ENCODE measurements at regions not wholly inside any gene's neighbourhood (a gene's known extent, or its start where the extent isn't known, plus 50 kb on each side); places are given as distances from the start of the nearest gene placed in this dataset.

DNA sequence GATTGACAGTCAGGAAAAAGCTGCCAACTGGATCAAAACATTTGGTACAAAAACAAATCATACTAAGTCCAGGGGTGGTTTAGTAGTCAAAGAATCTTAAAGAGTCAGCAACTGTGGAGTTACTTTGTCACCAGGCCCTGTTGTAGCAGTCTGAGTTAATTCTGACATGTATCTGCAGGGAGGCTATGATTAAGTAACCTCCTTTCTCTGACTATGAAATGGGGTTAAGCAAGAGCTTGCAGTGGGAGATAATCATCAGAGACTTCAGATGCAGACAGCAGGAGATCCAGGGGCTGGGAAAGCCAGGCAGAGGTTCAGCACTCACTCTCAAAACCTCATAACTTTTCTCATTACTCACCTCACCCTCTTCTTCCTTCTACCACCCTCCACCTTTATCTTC is 99.2 kb upstream of the BTG3 start:
- FAIRE-seq (no peak), DNase-seq (ENCODE audit: low spot score) (no peak), ATAC-seq (no peak)
- BruUV-seq (replicated peaks), result no TSS peak
- POLR2A ChIA-PET, result no interaction called here
- in situ Hi-C loops (cut with HindIII; ENCODE audit: extremely low pct_ligation_motif_present, low pct_unique_long_range_greater_than_20kb) (no loop called here), intact Hi-C loops (cut with micrococcal nuclease; ENCODE audit: unreplicated experiment) (no loop called here)
- Histone ChIP-seq H3K9ac (ENCODE audit: insufficient read depth, low read depth, low read length) (no peak overlapping the region), H3K36me3 (replicated peaks in 1 of 2; ENCODE audit: control insufficient read depth in 1 of 2, insufficient read depth in 2 of 2, low read length in 2 of 2) (no peaks in the 10 kb centered on the region), H3K9me3 (ENCODE audit: low read length) (no peaks in the 10 kb centered on the region), H3K27ac (ENCODE audit: extremely low read length, insufficient read depth, low read length) (no peak overlapping the region), H2AFZ (ENCODE audit: low read length) (no peak overlapping the region), H3K4me2 (ENCODE audit: low read depth, low read length) (no peak overlapping the region), H3K79me2 (ENCODE audit: insufficient read depth, low read length) (no peaks in the 10 kb centered on the region), H3K4me3 (replicated peaks in 1 of 3; ENCODE audit: insufficient read depth in 1 of 3, low read depth in 2 of 3, low read length in 3 of 3) (no peak overlapping the region), H3K27me3 (ENCODE audit: control insufficient read depth in 1 of 2, insufficient read depth in 2 of 2, low read length in 2 of 2) (no peaks in the 10 kb centered on the region), H3K4me1 (ENCODE audit: insufficient read depth, low read length) (no peaks in the 10 kb centered on the region), H4K20me1 (ENCODE audit: insufficient read depth, low read length) (no peaks in the 10 kb centered on the region)
- TF ChIP-seq SALL1 (CRISPR knock-in tag; IDR thresholded peaks at IDR 0.05), result no peak
- TF ChIP-seq ADNP (CRISPR knock-in tag; IDR thresholded peaks at IDR 0.05), result no peak
- TF ChIP-seq ZNF530 (CRISPR knock-in tag; IDR thresholded peaks at IDR 0.05; ENCODE audit: low read depth), result no peak
- no peak for TF ChIP-seq NCOA2 (CRISPR knock-in tag; IDR thresholded peaks at IDR 0.05)
- no peak for TF ChIP-seq GTF3A (CRISPR knock-in tag; conservative IDR thresholded peaks at IDR 0.05)
- TF ChIP-seq ATM (IDR thresholded peaks at IDR 0.05; ENCODE audit: borderline replicate concordance), result no peak
- TF ChIP-seq ETV5 (CRISPR knock-in tag; IDR thresholded peaks at IDR 0.05; ENCODE audit: borderline replicate concordance), result no peak
- TF ChIP-seq ZFP36L2 (CRISPR knock-in tag; IDR thresholded peaks at IDR 0.05), result no peak
- TF ChIP-seq ZSCAN31 (CRISPR knock-in tag; IDR thresholded peaks at IDR 0.05; ENCODE audit: low read depth), result no peak
- TF ChIP-seq U2AF1 (optimal IDR thresholded peaks at IDR 0.05; ENCODE audit: low read depth, low read length), result no peak
- TF ChIP-seq IRF2 (CRISPR knock-in tag; IDR thresholded peaks at IDR 0.05), result no peak
- no peak for TF ChIP-seq ZNF207 (IDR thresholded peaks at IDR 0.05; ENCODE audit: borderline replicate concordance)
- TF ChIP-seq, protein P1, sequence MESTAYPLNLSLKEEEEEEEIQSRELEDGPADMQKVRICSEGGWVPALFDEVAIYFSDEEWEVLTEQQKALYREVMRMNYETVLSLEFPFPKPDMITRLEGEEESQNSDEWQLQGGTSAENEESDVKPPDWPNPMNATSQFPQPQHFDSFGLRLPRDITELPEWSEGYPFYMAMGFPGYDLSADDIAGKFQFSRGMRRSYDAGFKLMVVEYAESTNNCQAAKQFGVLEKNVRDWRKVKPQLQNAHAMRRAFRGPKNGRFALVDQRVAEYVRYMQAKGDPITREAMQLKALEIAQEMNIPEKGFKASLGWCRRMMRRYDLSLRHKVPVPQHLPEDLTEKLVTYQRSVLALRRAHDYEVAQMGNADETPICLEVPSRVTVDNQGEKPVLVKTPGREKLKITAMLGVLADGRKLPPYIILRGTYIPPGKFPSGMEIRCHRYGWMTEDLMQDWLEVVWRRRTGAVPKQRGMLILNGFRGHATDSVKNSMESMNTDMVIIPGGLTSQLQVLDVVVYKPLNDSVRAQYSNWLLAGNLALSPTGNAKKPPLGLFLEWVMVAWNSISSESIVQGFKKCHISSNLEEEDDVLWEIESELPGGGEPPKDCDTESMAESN (CRISPR knock-in tag; conservative IDR thresholded peaks at IDR 0.05), result no peak
- no peak for TF ChIP-seq ZNF17 (CRISPR knock-in tag; IDR thresholded peaks at IDR 0.05)
- TF ChIP-seq, protein P2, sequence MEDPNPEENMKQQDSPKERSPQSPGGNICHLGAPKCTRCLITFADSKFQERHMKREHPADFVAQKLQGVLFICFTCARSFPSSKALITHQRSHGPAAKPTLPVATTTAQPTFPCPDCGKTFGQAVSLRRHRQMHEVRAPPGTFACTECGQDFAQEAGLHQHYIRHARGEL (CRISPR knock-in tag; IDR thresholded peaks at IDR 0.05), result no peak
- TF ChIP-seq ZNF317 (CRISPR knock-in tag; IDR thresholded peaks at IDR 0.05), result no peak
- CTCF ChIA-PET (ENCODE audit: low intra/inter-chr PET ratio, low total read pairs), result no interaction called here
